ENCODE measurements at regions not wholly inside any gene's neighbourhood (a gene's known extent, or its start where the extent isn't known, plus 50 kb on each side); places are given as distances from the start of the nearest gene placed in this dataset.

DNA sequence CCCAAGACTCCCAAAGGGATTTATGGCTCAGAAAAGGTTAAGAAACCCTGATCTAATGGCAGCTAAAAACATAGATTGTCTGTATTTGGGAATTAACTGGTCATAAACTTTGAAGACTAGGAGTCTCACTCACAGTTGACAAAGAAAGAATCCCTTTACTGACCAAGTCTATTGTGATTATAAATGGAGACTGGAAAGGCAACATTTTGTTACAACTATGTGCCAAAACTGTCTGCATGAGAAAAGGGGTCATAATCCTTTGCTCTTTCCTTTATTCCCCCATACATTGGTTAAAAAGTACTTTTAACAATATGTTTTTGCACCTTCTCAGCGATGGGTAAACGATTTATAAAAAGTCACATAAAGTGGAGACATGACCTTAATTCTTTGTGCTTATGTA is 206.9 kb upstream of the MAP3K7 start:
- DNase-seq: no peak
- ATAC-seq: no peak

DNA sequence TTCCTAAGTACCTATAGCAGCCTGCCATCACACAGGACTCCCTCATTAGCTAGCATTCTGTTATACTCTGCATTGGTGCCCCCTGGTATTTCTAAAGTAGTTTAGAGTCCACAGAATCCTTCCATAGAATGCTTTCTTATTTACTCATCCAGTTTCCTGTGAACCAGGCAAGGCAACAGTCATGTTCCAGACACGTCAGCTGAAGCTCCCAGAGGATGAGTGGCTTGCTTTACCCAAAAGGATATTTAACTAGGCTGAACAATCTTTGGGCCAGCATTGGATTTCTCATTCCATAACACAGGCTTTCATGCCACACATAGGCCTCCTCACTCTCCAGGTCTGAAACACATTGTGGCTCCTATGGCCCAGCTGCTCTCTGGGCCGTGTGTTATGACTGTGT is 203.8 kb upstream of the MAP3K7 start:
- ATAC-seq (no peak), DNase-seq (no peak)

DNA sequence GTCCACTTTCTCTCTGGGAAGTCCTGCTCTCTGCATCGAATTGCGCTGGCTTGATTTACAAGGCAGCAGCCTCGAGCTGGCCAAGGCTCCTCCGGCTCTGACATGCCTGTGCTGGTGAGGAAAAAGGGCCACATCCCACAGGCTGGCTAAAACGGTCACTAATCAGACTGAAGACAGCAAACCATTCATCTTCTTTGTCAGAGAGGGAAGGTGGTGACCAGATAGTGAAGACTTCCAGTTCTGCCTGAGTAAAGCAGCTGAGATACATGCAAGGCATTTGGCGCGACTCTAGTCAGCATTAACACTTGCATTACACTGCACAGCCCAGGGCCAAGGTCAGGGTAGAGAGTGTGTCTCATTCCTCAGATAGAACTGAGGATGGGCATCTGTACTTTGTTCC is 203.2 kb upstream of the MAP3K7 start:
- no peak for DNase-seq
- ATAC-seq: no peak

DNA sequence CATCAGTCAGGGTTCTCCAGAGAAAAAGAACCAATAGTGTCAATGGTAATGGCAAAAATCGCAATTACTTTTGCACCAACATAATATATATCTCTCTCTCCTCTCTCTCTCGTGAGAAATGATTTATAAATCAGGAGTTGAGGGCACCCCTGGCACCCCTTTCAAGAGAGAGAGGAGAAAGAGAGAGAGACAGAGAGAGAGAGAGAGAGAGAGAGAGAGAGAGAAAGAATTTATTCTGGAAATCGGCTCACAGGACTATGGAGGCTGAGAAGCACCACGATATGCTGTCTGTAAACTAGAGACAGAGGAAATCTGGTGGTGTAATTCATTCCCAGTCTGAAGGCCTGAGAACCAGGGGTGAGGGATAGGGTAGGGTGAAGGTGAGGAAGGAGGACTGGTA is 201.9 kb upstream of the MAP3K7 start:
- ATAC-seq: no peak
- DNase-seq: no peak

DNA sequence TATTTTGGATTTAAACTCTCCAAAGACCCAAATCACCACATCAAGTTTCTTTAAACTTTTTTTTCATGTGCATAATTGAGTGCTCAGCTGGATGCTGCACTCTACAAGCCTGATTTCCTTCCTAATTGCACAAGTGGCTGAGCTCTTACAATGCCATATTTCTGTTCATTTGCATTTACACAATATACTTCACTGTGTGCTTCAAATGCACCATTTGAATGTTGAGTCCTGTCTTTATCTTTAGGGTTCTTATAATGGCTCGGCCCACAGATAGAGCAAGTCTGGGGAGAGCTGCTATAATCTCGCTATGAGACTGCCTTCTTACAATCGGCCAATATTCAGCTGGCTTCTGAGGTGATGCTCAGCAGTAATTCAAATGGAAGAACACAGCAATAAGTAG is 200.6 kb upstream of the MAP3K7 start:
- no peak for DNase-seq
- ATAC-seq: no peak

DNA sequence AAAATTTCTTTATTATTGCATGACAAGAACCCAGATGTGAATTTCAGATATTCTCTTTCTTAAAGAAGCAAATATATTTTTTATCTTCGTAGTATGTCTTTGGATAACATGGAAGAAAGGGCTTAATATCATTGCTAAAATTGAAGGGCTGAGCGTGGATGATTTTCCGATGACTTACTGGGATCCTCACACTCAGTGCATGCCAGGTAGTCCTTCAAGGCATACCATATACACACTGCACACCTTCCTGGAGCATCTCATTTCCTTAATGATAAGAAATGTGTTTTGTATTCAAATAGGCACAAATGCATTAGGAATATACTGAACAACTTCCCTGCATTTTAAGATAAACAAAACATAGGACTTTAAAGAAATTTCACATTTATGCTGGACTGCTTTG is 193.9 kb upstream of the MAP3K7 start:
- ATAC-seq: no peak
- DNase-seq: no peak

DNA sequence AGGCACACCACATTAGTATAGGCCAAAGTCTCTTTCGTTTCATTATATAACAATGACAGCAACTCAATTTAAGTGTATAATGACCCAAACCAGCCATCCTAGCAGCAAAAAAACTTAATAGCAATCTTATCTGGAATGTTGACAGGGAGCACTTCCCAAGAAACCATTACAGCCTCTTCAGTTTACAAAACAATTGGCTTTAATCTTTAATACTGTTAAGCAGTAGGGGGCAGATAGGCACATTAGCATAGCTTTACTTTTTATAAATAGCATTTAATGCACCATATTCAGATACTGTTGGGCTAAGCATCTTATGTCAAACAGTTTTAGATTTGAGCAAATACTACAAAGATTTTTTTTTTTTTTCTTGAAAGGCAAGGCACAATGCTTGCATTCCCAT is 193.3 kb upstream of the MAP3K7 start:
- no peak for ATAC-seq
- no peak for DNase-seq

DNA sequence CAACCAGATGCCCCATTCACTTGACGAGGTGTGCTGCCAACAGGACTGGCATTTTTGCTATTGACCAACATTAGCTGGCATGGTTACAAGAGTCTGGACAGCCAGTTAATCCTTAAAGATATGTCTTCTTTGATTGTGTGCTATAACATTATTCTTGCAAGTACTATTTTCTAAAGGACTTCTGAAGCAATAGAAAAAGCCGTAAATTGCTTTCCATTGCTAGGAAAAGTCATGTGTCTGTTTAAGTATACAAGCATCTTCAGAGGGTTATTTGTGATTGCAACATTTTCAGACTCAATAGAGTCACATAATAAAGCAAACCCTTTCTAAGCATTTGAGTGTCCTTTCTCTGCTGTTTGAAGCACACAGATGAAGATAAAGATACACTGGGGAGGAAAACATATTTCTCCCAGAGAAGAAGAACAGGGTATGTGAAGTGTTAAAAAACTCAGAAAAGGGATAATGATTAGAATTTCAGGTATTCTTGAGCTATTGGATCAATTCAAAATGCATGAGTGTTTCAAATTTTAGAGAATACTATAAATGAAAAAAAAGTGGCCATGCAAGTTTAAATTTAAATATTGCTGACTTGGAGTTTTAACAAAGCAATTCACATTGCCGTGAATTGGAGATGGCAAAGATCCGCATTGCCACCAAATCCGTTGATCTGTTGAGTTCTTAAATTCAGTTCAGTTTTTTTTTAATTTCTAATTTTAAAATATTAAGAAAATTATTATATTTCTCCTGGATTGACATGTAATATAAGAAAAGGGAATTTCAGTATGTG is 191.7 kb upstream of the MAP3K7 start:
- no peak for DNase-seq
- no peak for ATAC-seq

DNA sequence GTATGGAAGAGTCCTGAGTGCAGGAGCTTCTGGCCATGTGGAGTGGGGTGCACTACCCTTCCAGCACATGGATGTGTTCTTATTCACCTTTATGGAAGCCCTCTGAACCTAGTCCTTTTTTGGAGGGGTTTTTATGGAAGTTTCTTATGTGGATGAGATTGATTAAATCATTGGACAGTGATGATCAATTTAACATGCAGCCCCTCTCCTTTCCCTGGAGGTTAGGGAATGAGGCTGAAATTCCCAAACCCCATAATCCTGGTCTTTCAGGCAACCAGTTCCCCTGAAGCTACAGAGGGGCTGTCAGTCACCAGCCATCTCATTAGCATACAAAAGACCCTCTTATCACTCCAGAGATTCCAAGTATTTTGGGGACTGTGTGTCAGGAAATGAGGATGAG is 183.9 kb upstream of the MAP3K7 start:
- no peak for DNase-seq
- no peak for ATAC-seq

DNA sequence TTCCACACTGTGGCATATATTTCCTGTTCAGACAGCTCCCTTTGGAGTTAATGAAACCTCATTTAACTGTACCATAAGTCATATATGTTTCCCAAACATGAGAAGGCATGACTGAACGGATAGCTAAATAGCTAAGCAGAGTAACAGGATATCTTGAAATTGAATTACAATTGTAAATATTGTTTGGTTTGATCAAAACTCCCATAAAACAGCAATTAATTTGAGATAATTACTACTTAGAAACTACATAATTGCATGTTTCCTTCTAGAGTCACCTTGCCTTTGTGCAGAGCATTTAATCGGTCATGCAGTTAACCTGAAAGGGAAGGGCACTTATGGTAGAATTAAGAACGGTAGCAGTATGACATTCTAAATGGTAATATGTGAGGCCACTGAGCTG is 179.0 kb upstream of the MAP3K7 start:
- DNase-seq (no peak), ATAC-seq (no peak)

DNA sequence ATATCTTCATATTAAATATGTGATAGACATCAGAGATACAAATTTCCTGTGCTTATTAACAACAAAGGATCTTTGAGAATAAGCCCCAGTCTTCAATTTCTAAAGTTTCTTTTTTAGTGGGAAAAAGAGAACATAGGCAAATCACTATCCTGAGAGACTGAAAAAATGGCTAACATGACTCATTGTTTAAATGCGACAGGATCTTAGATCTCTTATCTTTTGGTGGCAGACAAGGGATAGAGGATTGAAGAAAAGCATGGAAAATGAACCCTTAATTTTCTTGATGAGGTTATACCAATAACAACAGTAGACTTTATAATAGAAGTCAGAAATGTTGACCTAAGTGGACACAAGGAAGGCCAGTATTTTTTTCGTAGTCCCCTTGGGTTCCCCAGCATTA is 178.6 kb upstream of the MAP3K7 start:
- DNase-seq (no peak), ATAC-seq (no peak)

DNA sequence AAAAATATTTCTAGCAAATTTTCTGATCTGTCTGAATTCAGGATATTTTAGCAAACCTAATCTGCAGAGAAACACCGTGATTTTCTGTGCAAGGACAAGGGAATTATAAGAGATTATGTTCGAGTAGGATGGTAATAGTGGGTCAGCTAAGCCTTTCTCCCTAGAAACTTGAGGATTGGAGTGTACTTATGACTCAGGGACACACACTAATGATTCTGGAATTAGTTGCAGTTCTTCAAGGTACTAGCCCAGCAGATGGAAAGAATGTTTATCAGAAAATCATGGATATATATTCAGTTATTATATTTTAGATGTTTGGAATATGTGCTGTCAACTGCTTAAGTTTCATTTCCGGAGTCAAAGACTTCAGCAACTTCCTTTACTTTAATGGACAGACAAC is 177.1 kb upstream of the MAP3K7 start:
- DNase-seq: no peak
- no peak for ATAC-seq

DNA sequence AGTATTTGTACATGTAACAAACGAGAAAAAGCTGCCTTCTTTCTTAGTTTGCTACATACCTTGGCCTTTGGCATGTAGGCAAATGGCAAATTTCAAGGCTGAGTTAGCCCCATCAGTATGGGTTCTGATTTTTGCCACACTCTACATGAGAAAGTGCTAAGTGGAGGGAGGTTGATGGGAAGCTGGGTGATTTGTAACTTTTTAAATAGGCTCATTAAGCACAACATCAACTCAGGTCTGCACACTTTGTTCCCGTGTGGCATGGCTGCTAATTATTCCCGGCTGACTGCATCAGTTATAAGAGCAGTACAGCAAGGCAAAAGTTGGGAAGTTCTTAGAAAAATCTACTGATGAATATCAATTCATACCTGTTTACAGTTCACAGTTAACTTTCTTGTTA is 172.8 kb upstream of the MAP3K7 start:
- no peak for DNase-seq
- ATAC-seq: no peak

DNA sequence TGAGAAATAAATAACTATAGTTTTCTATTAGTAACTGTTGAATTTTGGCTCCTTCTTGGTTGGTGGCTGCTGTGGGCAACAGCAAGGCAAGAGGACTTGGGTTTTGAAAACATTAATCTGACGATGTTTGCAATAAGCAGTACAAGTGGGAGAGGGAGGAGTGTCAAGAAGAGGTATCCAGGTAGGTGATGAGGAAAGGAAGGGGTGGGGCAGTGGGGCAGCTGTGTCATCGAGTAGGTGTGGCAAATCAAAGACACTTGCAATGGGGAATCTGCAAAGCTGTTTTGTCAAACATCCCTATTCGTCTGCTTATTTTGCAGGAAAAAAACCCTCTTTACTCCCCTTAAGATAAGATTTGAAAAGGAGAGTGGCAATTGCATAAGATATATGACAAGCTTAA is 171.9 kb upstream of the MAP3K7 start:
- no peak for DNase-seq

DNA sequence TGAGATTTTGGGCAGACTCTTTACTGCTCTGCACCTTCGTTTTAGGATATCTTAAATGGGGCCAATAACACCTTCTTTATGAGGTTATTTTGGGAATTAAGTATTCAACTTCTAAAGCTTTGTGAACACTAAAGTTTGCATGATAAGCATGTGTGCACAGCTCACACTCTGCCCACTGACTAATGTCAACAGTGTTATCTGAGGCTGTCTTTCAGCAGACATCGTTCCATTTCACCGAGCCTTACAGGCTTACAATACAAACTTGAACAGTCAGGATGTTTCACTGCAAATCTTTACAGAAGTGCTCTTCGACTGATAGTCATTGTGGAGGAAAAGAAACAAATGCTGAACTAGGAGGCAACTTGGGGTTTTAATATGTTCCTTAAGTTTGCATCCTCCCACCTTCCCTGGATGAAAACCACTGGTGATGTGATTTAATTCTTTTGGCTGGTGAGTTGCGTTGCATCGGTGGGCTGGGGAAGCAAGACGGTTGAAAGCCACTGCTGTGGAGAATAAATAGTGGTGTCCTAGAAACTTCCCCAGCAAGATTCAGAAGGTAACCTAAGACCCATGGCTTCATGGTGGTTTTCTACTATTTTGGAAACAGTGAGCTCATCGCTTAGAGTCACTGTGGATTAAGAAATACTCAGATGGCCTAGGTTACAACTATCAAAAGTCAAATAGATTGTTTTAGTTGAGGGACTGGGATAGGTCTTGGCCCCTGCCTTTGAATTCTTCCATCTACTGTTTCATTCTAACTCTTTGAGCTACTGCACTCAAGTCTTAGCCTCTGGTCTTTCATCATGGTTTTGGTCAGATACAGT is 167.2 kb upstream of the MAP3K7 start:
- ATAC-seq (no peak), DNase-seq (no peak)

More for the DNA sequence above, 171.9 kb upstream of the MAP3K7 start:
- ATAC-seq: no peak

DNA sequence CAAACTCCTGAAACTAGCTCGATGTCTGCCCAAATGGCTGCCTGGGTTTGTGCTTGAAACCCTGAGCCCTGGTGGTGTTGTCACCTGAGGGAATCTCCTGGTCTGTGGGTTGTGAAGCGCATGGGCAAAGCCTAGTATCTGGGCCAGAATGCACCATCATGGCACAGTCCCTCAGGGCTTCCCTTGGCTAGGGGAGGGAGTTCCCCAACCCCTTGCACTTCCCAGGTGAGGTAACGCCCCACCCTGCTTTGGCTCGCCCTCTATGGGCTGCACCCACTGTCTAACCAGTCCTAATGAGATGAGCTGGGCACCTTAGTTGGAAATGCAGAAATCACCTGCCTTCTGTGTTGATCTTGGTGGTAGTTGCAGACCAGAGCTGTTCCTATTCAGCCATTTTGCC is 152.9 kb upstream of the MAP3K7 start:
- no peak for DNase-seq
- no peak for ATAC-seq

DNA sequence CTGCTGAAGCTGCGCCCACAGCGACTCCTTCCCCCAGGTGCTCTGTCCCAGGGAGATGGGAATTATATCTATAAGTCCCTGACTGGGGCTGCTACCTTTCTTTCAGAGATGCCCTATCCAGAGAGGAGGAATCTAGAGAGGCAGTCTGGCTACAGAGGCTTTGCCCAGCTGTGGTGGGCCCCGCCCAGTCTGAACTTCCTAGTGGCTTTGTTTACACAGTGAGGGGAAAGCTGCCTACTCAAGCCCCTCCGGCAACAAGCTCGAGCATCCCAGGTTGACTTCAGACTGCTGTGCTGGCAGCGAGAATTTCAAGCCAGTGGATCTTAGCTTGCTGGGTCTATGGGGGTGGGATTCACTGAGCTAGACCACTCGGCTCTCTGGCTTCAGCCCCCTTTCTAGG is 152.5 kb upstream of the MAP3K7 start:
- ATAC-seq (no peak), DNase-seq (no peak)

DNA sequence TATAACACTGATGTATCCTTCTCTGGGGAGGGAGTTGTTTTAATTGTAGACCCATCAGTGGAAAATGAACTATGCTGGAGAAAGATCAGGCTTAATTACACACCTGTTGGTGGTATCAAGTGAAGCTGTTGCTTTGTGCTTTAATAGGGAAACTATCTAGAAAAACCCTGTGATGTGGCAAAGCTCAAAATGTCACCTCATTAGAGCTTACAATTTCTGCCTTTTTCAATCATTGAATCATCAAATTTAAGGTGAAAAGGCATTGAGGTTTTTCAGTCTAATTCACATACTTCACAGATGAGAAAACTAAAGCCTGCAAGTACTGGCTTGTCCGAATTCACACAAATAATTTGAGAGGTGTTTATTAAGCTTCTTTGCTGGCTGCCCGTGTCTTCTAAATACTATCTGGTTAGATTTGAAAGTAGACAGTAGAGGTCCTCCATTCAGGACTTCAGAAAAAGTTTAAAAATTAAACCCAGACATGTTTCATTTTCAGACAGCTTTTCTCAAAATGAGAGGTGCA is 143.3 kb upstream of the MAP3K7 start:
- DNase-seq: no peak
- ATAC-seq: no peak

DNA sequence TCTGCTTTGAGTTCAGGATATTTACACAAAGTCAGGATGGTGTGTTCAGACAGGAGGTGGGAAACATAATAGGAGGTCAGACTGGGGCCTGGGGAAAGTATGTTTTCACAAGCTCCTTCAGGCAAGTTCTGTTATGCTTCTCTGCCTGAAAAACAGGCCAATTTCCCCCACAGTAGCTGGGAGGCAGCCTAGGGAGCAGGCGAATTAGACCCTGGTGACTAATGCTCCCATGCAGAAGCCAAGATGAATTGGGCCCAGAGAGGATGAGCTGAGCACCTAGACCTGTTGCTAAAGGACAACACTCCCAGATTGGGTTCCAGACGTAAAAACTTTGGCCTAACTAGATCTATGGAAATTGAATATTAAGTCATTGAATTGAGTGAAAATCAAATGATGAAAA is 142.2 kb upstream of the MAP3K7 start:
- DNase-seq: no peak
- ATAC-seq: no peak

DNA sequence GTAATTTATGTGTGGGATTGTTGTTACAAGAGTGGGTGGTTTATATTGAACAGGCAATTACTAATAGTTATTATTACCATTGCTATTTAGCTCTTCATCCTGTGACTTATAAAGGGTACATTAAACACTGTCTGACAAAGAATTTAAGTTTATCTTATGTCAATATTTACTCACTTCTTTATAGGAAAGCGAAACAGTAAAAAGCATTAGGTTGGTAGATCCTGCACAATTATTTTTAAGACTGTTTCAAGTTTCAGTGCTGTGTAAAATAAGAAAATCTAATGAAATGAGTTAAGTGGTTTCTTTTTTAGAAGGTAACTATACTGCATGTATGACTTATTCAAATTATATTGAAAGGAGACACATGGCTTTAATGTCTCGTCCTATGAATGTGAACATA is 135.8 kb upstream of the MAP3K7 start:
- no peak for ATAC-seq
- DNase-seq: no peak

DNA sequence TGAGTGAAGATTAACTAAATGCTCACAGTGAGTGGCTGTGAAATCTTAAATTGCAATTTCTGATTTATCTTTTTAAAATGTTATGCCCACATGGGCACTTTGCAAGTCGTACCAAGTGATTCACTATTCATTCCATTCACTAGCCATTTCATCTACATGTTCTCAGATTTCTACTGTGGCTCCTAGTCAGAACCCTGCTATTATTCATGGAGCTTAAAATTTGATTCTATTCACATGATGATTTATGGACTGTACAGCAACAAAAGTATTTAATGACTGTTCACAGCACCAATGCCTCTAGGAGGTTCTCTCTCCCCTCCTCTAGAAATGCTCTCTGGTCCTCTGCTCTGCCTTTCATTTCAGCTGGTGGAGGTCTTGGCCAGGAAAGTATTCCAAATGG is 133.5 kb upstream of the MAP3K7 start:
- no peak for ATAC-seq
- DNase-seq: no peak

DNA sequence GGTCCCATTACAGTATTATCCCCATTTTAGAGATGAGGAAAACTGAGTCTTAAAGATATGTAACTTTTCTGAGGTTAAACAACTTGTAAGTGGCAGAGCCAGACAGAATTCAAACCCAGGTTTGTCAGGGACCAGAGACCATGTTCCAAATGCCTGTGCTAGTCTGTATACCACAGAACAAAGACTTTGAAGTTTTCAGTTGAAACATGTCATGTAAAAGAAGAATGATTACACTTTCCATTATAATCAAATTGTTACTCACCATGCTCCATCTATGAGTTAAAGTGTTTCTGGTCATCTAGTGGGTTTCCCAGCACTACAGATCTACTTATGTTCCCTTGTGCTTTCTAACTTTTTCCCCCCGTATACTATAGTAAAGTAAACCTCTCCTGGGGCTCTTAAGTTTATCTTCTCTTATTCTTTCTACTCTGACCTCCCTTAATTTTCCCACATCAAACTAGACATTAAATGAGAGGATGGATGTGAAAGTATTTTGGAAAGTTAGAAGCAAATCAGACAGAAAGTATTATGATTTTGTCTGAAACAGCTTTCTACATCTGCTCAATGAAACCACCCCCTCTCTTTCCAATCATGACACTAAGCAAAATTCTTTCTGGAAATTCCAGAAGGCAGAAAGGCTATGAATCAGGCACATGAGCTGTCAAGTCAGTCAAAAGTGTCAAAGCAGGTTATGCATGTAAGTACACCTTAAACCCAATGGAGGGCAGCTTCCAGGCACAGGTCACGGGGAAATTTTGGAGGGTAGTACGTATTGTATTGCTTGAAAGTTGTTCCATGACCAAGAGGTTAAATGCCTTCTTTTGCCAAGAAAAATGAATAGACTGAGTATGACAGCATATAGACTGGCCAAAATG is 132.7 kb upstream of the MAP3K7 start:
- peak; percentile 56 for ATAC-seq
- DNase-seq: no peak

DNA sequence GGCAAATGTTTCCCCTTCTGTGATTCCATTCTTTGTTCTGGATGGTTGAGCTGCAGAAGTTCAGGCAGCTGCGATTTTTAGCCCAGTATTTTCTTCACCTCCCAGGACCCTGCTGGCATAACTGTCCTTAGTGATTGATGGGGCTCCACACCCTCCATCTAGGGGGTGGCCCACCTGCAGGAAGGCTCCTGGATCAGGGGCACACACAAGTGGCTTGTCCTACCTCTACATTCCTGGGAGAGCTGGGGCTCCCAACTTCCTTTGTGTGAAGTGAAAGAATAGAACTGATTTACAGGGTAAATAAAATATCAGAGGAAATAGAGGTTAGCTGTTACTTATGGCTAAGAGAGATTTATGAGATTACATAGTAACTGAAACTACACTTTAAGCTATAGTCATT is 129.5 kb upstream of the MAP3K7 start:
- no peak for DNase-seq
- ATAC-seq: no peak

Data from stimulated activated naive CD8-positive, alpha-beta T cell treated with anti-CD3 and anti-CD28 coated beads, Interleukin-15, Interleukin-2, amounts not matched to agents 100 U/mL and 50 U/mL, for 24 hours (primary cell).